ENCODE measurements at regions not wholly inside any gene's neighbourhood (a gene's known extent, or its start where the extent isn't known, plus 50 kb on each side); places are given as distances from the start of the nearest gene placed in this dataset.

- TF ChIP-seq POLR2AphosphoS5 (IDR thresholded peaks at IDR 0.05; ENCODE audit: borderline replicate concordance, low read depth, low read length) (no peak), EZH2 (IDR thresholded peaks at IDR 0.05) (no peak), FOXP2 (optimal IDR thresholded peaks at IDR 0.05; ENCODE audit: control extremely low read depth, extremely low read length, insufficient read depth) (no peak)
Measured at GRCh38 chr4:165612936-165613335, 234.1 kb downstream of the CPE start.
